DMS 273 (cell line): ENCODE measurements at regions not wholly inside any gene's neighbourhood (a gene's known extent, or its start where the extent isn't known, plus 50 kb on each side); places are given as distances from the start of the nearest gene placed in this dataset.
"Not testable (repeated sequence)": the region's sequence is repeated elsewhere in the genome, so short reads cannot be mapped to it uniquely, and the experiment has no call there.

Source experiments
- DNase-seq: peaks from one replicate; lab custom pipeline; 2025; ENCODE audit not compliant: unreplicated experiment; lab: John Stamatoyannopoulos, UW

DNA sequence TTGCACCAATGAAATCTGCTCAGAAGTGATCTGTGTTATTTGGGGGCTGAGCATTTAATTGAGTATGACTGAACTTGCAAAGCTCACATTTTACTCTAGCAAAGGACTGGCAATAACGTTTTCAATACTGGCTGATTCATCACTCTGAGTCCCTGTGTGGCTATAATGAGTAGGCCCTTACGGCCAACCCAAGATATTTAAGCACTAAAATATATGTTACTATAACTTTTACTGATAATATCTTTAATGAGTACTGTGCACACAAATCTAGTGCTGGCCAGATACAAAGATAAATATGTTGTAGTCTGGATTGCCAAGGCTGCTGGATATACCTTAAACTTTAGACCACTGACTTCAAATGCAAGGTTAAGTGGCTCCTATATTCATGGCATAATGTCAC, 436.4 kb upstream of the KCNMB2 start:
- DNase-seq: no peak

DNA sequence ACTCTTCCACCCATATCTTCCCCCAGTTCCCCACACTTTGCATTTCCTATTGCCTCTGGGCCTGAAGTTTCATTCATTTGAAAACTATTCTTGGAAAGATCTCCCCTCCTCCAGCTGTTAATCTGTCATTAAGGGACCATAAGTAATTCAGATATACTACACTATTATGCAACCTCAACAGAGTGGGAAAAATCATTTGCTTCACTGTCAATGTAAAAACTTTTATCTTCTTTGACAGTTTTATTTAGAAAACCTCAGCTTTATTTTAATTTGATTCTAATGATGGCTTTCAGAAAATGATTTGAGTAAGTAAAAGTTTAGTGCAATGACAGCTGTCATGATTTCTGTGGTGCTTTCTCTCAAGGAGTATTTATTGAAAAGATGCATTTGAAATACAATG, 435.3 kb upstream of the KCNMB2 start:
- no peak for DNase-seq

DNA sequence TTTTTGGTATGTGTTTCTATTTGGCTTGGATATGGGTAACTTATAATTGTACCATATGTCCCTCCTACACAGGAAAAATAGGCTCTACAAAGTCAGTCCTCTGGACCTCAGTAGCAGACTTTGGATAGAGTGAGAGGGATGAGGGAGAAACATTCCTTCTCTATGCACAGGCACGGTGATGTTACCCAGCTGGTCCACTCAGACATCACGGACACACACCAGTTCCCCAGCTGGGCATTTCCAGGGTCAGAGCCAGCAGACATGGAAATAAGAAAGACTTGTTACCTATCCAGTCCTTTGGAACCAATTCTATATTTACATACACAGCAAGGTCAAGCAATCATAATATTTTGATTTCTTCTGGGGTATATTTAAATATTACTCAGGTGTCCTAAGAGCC, 433.1 kb upstream of the KCNMB2 start:
- peak; percentile 10 for DNase-seq

GRCh38 chr3:178107804-178108203, 428.4 kb upstream of the KCNMB2 start:
- DNase-seq: no peak

- DNase-seq: no peak
Observed at GRCh38 chr3:178109691-178110090, 426.5 kb upstream of the KCNMB2 start.

GRCh38 chr3:178112134-178112533, 424.1 kb upstream of the KCNMB2 start:
- DNase-seq: peak; percentile 13

- not testable (repeated sequence) for DNase-seq
Observed at GRCh38 chr3:178112552-178112951, 423.7 kb upstream of the KCNMB2 start.

DNA sequence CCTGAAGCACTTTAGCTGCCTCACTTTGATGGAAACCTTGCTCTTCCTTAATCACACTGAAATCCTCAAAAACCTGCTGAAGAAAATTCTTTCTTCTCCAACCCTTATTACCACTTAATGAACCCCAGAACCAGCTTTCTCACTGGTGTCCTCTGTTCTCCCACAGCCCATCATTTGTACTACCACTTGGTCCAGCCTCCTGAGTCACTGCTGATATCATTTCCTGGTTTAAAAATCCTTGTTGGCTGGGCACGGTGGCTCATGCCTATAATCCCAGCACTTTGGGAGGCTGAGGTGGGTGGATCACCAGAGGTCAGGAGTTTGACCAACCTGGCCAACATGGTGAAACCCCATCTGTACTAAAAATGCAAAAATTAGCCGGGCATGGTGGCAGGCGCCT, 418.6 kb upstream of the KCNMB2 start:
- DNase-seq: no peak

GRCh38 chr3:178119608-178120295, 416.5 kb upstream of the KCNMB2 start:
- not testable (repeated sequence) for DNase-seq

GRCh38 chr3:178120367-178120766, 415.9 kb upstream of the KCNMB2 start:
- DNase-seq: no peak

DNA sequence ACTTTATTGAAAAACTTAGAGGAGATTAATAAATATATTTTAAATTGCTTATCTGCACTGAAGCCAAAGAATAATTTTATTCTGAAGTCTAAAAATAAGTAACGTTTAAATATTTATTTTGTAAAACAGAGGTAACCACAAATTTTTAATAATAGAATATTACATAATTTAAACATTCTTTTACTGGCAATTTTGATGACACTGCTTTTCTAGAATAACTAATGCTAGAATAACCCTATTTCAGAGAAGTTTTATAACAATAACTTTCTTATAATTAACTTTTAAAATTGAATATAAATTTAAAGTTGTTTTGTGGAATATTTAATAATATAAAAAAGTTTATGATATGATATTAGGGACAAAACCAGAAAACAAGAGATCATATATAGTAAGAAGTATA, 409.6 kb upstream of the KCNMB2 start:
- no peak for DNase-seq

DNA sequence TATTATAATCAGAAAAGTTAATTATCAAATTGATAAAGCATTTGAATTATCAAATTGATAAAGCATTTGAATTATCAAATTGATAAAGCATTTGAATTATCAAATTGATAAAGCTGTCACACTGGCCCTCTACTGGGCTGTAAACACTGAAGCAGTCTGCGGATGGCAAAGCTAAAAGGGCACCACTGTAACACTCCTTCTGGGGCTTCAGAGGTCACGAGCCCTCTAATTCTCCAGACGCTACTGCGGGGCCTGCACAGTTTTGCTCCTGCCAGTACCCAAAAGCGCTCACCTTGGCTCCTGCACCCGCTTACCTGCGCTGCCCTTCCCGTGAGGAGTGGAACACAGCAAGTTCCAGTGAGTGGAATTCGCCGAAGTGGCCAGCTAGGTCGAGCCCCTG, 409.0 kb upstream of the KCNMB2 start:
- DNase-seq: no peak

- no peak for DNase-seq
Observed at GRCh38 chr3:178129109-178129508, 407.1 kb upstream of the KCNMB2 start.

- no peak for DNase-seq
Observed at GRCh38 chr3:178131801-178132200, 404.4 kb upstream of the KCNMB2 start.

DNA sequence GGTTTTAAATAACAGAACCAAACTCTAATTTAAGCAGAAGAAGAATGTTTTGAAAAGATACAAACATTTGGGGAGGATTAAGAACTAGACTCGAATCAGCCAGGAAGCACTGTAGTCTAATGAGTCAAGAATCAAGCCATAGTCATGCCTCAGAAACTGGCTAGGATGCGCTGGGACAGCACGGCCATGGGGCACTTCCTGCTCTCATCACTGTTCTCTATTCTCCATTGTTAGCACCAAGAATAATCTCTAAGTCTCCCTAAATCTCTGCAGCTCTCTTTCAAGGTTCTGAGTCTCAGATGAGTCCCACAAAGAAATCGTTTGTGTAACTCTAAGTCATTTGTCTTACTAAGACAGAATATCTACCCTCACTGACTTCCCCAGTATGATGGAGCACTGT, 399.0 kb upstream of the KCNMB2 start:
- DNase-seq: no peak

GRCh38 chr3:178137831-178138230, 398.4 kb upstream of the KCNMB2 start:
- no peak for DNase-seq

DNA sequence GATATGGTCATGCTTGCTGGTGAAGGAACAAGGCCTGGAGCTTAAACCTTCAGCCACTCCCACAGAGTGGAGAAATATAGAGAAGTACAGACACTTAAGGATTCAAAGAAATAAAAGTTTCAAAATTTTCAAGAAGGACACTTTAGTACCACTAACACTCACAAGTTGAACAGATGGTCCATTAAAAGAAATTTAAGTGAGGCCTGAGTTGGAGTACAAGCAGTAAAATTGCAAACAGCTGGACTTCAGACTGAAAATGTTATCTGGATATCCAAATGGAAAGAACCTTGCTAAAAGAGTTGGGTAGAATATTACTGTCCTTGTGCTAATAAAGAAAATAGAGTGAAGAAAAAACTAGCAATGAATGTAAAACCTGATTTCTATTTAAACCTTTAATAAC, 397.1 kb upstream of the KCNMB2 start:
- DNase-seq: peak; percentile 57

GRCh38 chr3:178140531-178141304, 395.5 kb upstream of the KCNMB2 start:
- no peak for DNase-seq

- not testable (repeated sequence) for DNase-seq
Observed at GRCh38 chr3:178141305-178141684, 394.9 kb upstream of the KCNMB2 start.

DNA sequence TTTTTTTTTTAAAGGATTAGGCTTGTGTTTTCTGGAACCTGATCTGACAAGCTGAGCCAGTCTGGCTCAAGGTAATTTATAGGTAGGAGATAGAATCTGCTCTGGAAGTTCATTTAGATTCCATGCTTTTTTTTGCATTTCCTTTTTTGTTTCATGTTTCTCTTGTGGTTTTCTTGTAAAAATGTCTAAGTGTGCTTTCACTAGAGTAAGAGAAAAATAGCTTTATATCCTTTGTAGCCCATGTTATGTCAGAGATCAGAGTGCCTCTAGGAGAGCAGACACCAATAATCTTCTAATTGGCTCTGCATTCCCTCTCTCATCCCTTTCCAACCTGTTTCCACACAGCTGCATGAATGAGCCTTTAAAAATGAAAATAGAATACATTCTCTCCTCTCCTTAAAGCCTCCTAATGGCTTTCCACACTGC, 389.8 kb upstream of the KCNMB2 start:
- no peak for DNase-seq

- no peak for DNase-seq
Observed at GRCh38 chr3:178147001-178147400, 389.2 kb upstream of the KCNMB2 start.

DNA sequence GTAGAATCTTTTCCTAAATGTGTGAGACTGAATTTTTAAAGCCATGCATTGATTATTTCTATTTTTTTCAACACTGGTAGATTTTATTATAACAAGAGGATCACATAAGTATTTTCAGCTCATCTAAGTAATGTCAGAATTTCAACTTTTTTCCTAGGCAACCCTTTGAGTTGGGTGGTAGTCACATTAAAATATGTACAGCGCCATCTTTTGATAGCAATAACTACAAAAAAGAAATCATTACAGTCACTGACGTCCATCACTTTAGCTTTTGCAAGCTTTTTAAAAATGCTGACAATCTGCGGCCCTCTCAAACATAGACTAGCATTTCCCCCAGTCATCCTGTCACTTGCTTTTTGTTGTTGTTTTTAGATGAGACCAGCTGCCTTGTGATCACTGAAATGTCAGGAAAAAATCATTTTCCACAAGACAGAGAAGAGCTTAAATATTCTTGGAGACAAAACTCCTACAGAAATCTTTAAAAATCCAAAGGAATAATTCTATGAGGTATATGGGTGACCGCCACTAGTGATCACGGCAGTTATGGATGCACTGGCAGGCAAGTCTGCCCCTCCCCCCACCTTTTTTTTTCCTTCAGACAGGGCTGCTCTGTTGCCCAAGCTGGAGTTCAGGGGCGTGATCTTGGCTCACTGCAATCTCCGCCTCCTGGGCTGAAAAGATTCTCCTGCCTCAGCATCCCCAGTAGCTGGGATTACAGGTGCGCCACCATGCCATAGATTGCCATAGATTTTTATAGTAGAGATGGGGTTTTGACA, 384.0 kb upstream of the KCNMB2 start:
- no peak for DNase-seq
